ENCODE measurements at regions not wholly inside any gene's neighbourhood (a gene's known extent, or its start where the extent isn't known, plus 50 kb on each side); places are given as distances from the start of the nearest gene placed in this dataset.

DNA sequence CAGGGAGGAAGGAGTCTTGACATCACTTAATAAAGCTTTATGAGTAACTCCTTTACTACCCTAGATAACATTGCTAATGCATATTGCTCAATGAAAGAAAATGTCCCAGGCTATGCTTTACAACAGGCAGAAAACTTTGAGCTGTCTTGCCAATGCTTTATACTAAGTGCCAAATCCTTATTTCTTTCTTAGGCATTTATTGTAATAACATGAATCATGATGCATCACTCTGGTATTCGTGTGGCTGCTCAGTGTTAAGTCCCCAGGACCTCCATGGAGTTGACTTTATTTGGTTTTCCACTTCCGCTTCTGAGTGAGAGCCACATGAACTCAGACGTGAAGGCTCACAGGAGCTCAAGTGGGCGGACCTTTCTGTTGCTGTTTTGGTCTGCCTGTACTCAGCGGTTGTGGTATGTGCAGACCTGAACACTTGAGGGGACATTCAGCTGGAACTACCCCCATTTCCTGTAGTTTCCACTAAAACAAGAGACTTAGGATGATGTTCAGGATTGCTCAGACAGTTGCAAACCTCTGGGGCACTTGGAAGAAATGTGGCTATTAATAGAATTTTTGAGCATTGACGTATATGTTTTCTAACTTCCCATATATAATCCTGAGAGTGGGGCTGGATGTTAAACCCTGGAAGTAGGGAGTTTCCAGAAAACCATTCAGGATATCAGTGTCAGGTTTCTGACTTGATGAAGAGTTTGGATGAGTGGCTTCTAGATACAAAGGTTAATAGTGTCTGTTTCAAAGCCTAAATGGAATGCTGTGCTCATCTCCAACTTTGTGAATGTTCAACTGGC lies 258.6 kb downstream of the MSRB3 start:
- H3K36me3 ChIP-seq = no peaks in the 10 kb centered on the region
- peak in 2 of 4 donors; percentile 47 to 57 for ATAC-seq
- no peak for DNase-seq
- H3K27me3 ChIP-seq = no peaks in the 10 kb centered on the region
- no peaks in the 10 kb centered on the region for H3K4me1 ChIP-seq
- H3K27ac ChIP-seq = no peak overlapping the region
- no peak for TF ChIP-seq POLR2A (IDR thresholded peaks at IDR 0.05)
- TF ChIP-seq, protein P1, sequence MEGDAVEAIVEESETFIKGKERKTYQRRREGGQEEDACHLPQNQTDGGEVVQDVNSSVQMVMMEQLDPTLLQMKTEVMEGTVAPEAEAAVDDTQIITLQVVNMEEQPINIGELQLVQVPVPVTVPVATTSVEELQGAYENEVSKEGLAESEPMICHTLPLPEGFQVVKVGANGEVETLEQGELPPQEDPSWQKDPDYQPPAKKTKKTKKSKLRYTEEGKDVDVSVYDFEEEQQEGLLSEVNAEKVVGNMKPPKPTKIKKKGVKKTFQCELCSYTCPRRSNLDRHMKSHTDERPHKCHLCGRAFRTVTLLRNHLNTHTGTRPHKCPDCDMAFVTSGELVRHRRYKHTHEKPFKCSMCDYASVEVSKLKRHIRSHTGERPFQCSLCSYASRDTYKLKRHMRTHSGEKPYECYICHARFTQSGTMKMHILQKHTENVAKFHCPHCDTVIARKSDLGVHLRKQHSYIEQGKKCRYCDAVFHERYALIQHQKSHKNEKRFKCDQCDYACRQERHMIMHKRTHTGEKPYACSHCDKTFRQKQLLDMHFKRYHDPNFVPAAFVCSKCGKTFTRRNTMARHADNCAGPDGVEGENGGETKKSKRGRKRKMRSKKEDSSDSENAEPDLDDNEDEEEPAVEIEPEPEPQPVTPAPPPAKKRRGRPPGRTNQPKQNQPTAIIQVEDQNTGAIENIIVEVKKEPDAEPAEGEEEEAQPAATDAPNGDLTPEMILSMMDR (IDR thresholded peaks at IDR 0.05) = no peak
- peaks cover 0 to 7% (median 3%) of the 10 kb centered on the region in 4 donors for H3K9me3 ChIP-seq
- intact Hi-C loops (cut with DNase I) = no loop called here
- 35% methylated on average over 5 of the region's 6 CpGs for WGBS (ENCODE audit: insufficient coverage, low coverage, low lambda C conversion rate, missing lambda C conversion rate)
- H3K4me3 ChIP-seq = no peak overlapping the region

DNA sequence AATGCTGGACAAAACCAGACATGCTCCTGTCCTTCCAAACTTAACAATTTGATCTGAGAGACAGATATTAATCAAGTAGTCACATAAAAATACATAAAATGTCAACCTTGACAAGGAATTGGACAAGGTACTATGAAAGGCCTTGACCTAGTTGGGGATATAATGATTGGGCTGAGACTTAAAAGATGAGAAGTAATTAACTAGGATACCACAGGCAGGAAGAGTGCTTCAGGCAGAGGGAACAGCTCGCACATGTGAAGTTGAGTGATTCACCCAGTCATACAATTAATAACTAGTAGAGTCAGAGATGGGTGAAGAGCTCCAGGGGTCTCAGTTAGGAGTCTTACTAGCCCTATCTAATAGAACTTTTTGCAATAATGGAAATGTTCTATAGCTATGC lies 259.5 kb downstream of the MSRB3 start:
- WGBS (ENCODE audit: insufficient coverage, low coverage, low lambda C conversion rate, missing lambda C conversion rate) = no CpG with 5 or more reads among the region's 1 CpG
- no peak for ATAC-seq
- Histone ChIP-seq H3K27me3 (no peaks in the 10 kb centered on the region), H3K9me3 (peaks cover 0 to 7% (median 3%) of the 10 kb centered on the region in 4 donors), H3K27ac (no peak overlapping the region), H3K4me1 (no peaks in the 10 kb centered on the region), H3K4me3 (no peak overlapping the region), H3K36me3 (no peaks in the 10 kb centered on the region)
- no peak for DNase-seq
- intact Hi-C loops (cut with DNase I) = no loop called here
- TF ChIP-seq POLR2A (IDR thresholded peaks at IDR 0.05) = no peak
- TF ChIP-seq, protein P1 (IDR thresholded peaks at IDR 0.05) = no peak

DNA sequence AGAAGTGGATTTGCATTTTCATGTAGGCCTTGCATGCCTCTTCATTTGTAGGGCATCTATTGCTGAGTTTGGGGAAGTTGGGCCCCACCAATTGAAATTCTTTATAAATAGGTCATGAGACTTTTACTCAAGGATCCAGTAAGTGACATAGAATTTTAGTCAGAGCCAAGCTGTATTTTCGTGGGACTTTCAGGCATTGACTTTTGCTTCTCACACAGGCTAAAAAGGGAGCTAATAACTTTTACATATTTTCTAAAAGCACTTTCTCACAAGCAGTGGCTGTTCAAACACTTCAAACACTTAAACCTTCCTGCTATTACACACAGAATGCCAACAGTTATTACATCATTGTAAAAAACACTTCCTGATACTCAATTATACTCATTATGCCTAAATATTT lies 260.5 kb downstream of the MSRB3 start:
- Histone ChIP-seq H3K4me1 (no peaks in the 10 kb centered on the region), H3K9me3 (peaks cover 0 to 7% (median 3%) of the 10 kb centered on the region in 4 donors), H3K27me3 (no peaks in the 10 kb centered on the region), H3K4me3 (no peak overlapping the region), H3K36me3 (no peaks in the 10 kb centered on the region), H3K27ac (no peak overlapping the region)
- TF ChIP-seq POLR2A (IDR thresholded peaks at IDR 0.05) = no peak
- TF ChIP-seq, protein P1 (IDR thresholded peaks at IDR 0.05) = no peak
- DNase-seq (no peak), ATAC-seq (no peak)
- WGBS (ENCODE audit: insufficient coverage, low coverage, low lambda C conversion rate, missing lambda C conversion rate) = 62% methylated on average over 1 of the region's 1 CpG
- intact Hi-C loops (cut with DNase I) = no loop called here

DNA sequence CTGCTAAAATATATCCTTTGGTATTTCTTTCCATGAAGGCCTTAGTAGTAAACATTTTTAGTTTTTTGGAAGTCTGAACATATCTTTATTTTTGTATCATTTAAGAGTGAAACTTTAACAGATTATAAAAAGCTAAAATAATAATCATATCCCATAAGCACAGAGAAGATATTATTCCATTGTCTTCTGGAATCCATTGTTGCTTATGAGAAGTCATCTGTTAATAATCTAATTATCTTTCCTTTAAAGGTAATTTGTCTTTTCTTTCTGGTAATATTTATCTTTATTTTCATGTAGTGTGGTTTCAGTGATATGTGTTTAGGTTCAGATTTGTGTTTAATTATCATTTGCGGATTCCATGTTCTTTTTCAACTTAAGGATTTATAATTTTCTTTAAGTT lies 261.7 kb downstream of the MSRB3 start:
- Histone ChIP-seq H3K4me3 (no peak overlapping the region), H3K36me3 (no peaks in the 10 kb centered on the region), H3K4me1 (no peaks in the 10 kb centered on the region), H3K27me3 (no peaks in the 10 kb centered on the region), H3K9me3 (peaks cover 0 to 7% (median 3%) of the 10 kb centered on the region in 4 donors), H3K27ac (no peak overlapping the region)
- intact Hi-C loops (cut with DNase I) = no loop called here
- no peak for DNase-seq
- 92% methylated on average over 1 of the region's 1 CpG for WGBS (ENCODE audit: insufficient coverage, low coverage, low lambda C conversion rate, missing lambda C conversion rate)
- no peak for ATAC-seq
- TF ChIP-seq, protein P1 (IDR thresholded peaks at IDR 0.05) = no peak
- no peak for TF ChIP-seq POLR2A (IDR thresholded peaks at IDR 0.05)
